GM23248 (cell line): ENCODE measurements at regions not wholly inside any gene's neighbourhood (a gene's known extent, or its start where the extent isn't known, plus 50 kb on each side); places are given as distances from the start of the nearest gene placed in this dataset.

Source experiments
- EZH2 ChIP-seq: fragments of 200-600 bp; sonication (generic); IDR thresholded peaks from 2 replicates; pipeline ENCODE4 v1.6.1; 2018; ENCODE audit warnings: antibody characterized with exemption, mild to moderate bottlenecking; ENCODE audit not compliant: insufficient read depth, poor library complexity, severe bottlenecking
- EZH2phosphoT487 ChIP-seq: fragments of 200-600 bp; sonication (generic); IDR thresholded peaks from 2 replicates; pipeline ENCODE4 v1.6.1; 2018; ENCODE audit warnings: antibody characterized with exemption, moderate library complexity, mild to moderate bottlenecking, low read depth; ENCODE audit not compliant: insufficient read depth

GRCh38 chr17:5745111-5745813 is 161.0 kb upstream of the NLRP1 start:
- no peak for TF ChIP-seq EZH2
- TF ChIP-seq EZH2phosphoT487 = no peak
